ENCODE measurements at regions not wholly inside any gene's neighbourhood (a gene's known extent, or its start where the extent isn't known, plus 50 kb on each side); places are given as distances from the start of the nearest gene placed in this dataset.

DNA sequence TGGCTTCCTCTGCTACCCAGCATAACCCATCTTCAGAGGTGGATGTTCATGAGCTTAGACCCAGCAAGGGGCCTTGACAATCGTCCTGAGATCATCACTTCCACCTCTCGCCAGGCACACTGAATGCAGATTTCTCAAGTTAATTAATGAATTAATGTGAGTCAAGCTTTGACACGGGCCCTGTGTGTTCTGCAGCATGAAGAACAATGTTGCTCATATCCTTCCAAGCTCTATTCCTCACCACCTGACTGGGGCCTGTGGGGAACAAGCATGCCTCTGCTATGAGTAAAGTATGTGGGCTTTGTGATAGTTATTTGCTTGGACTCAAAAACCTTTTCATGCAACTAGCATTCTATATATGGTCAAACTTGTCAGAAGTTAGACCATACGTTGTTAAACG, 122.0 kb downstream of the SEC16B start:
- H4K8ac ChIP-seq (ENCODE audit: low read depth in 2 of 2, low read length in 2 of 2): peak overlapping the region; percentile 72 to 75; a peak in 3 of 4 replicates
- H3K9me3 ChIP-seq (ENCODE audit: control insufficient read depth, insufficient read depth, low read length): no peaks in the 10 kb centered on the region
- in situ Hi-C loops (cut with MboI; ENCODE audit: low sequenced_read_pairs): no loop called here
- peak overlapping the region; percentile 78 for H3K4ac ChIP-seq (ENCODE audit: low read depth, low read length)
- H3K27me3 ChIP-seq (ENCODE audit: control insufficient read depth, insufficient read depth, low read length): no peaks in the 10 kb centered on the region
- H2AFZ ChIP-seq (replicated peaks; ENCODE audit: low read length, poor library complexity): peak overlapping the region; percentile 5
- H3K79me1 ChIP-seq (ENCODE audit: low read depth in 1 of 2, low read length in 2 of 2): no peaks in the 10 kb centered on the region
- dilution Hi-C loops (cut with HindIII; ENCODE audit: low sequenced_read_pairs, unreplicated experiment): no loop called here
- H3K9ac ChIP-seq (ENCODE audit: low read depth, low read length): no peak overlapping the region
- peak overlapping the region; percentile 50 for H4K91ac ChIP-seq (ENCODE audit: insufficient read depth, low read depth, low read length)
- peak overlapping the region; percentile 45 for H2AK5ac ChIP-seq (ENCODE audit: low read depth, low read length)
- peak overlapping the region; percentile 2 for H2AK9ac ChIP-seq (replicated peaks; ENCODE audit: low read depth, low read length, poor library complexity)
- peak overlapping the region; percentile 36; the same call in 1 of the 2 replicates for H3K27ac ChIP-seq (ENCODE audit: insufficient read depth, low read length)
- no TSS peak for BruUV-seq (replicated peaks)
- H3K9me1 ChIP-seq (ENCODE audit: insufficient read depth, low read length): peaks cover 16% of the 10 kb centered on the region
- DNase-seq (peak; percentile 91), ATAC-seq (ENCODE audit: low read depth) (peak; percentile 92)
- TF ChIP-seq MXI1 (IDR thresholded peaks at IDR 0.05; ENCODE audit: borderline replicate concordance, low read depth, low read length) (no peak), BHLHE40 (IDR thresholded peaks at IDR 0.05; ENCODE audit: low read depth, low read length) (peak; percentile 58), RFX5 (IDR thresholded peaks at IDR 0.05; ENCODE audit: low read depth, low read length) (no peak), POLR2A (IDR thresholded peaks at IDR 0.05; ENCODE audit: low read depth, low read length) (no peak), NFE2L2 (IDR thresholded peaks at IDR 0.05; ENCODE audit: low read depth, low read length) (no peak), MAZ (IDR thresholded peaks at IDR 0.05; ENCODE audit: borderline replicate concordance, low read depth, low read length) (no peak)
- TF ChIP-seq, protein P1, sequence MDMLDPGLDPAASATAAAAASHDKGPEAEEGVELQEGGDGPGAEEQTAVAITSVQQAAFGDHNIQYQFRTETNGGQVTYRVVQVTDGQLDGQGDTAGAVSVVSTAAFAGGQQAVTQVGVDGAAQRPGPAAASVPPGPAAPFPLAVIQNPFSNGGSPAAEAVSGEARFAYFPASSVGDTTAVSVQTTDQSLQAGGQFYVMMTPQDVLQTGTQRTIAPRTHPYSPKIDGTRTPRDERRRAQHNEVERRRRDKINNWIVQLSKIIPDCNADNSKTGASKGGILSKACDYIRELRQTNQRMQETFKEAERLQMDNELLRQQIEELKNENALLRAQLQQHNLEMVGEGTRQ (IDR thresholded peaks at IDR 0.05; ENCODE audit: low read depth, low read length): peak; percentile 72
- peaks cover 12% of the 10 kb centered on the region for H3K4me1 ChIP-seq (ENCODE audit: control insufficient read depth, insufficient read depth, low read length)
- H2BK15ac ChIP-seq (ENCODE audit: low read depth, low read length): peak overlapping the region; percentile 43; the same call in 1 of the 3 replicates
- H4K5ac ChIP-seq (ENCODE audit: low read depth, low read length): peak overlapping the region; percentile 13; the same call in 1 of the 2 replicates
- H3K56ac ChIP-seq (ENCODE audit: extremely low read depth, insufficient read depth, low read length): peak overlapping the region; percentile 29; the same call in 1 of the 2 replicates
- H2BK5ac ChIP-seq (ENCODE audit: low read depth, low read length, poor library complexity, severe bottlenecking): peak overlapping the region; percentile 92
- no peak overlapping the region for H3K4me3 ChIP-seq (ENCODE audit: insufficient read depth, low read depth, low read length)
- WGBS, 2 experiments (ENCODE audit: extremely low coverage in 2 of 2, insufficient read length in 1 of 2): no CpG with 5 or more reads among the region's 5 CpGs
- no peak overlapping the region for H3K4me2 ChIP-seq (ENCODE audit: low read depth, low read length)
- peak overlapping the region; percentile 96 for H2BK20ac ChIP-seq (ENCODE audit: low read depth, low read length)
- peak overlapping the region; percentile 6; the same call in 1 of the 2 replicates for H3K23ac ChIP-seq (ENCODE audit: low read depth, low read length)
- H3K36me3 ChIP-seq (ENCODE audit: control insufficient read depth, insufficient read depth, low read length): no peaks in the 10 kb centered on the region
- ChIA-PET CTCF (interaction anchor here (0.8 kb wide), 1 partner anchor 9 kb away, joined by 4 read pairs; no protein-coding TSS in a partner anchor), POLR2A (ENCODE audit: unreplicated experiment) (no interaction called here)
- peak overlapping the region; percentile 42 for H3K14ac ChIP-seq (replicated peaks; ENCODE audit: low read depth, low read length)
- H3K18ac ChIP-seq (ENCODE audit: low read depth, low read length): peak overlapping the region; percentile 54; the same call in 1 of the 2 replicates
- H4K20me1 ChIP-seq (ENCODE audit: insufficient read depth, low read length): no peaks in the 10 kb centered on the region
- peak overlapping the region; percentile 89 for H2BK120ac ChIP-seq (ENCODE audit: low read depth, low read length)
- intact Hi-C loops (cut with micrococcal nuclease): no loop called here
